ENCODE measurements at regions not wholly inside any gene's neighbourhood (a gene's known extent, or its start where the extent isn't known, plus 50 kb on each side); places are given as distances from the start of the nearest gene placed in this dataset.

DNA sequence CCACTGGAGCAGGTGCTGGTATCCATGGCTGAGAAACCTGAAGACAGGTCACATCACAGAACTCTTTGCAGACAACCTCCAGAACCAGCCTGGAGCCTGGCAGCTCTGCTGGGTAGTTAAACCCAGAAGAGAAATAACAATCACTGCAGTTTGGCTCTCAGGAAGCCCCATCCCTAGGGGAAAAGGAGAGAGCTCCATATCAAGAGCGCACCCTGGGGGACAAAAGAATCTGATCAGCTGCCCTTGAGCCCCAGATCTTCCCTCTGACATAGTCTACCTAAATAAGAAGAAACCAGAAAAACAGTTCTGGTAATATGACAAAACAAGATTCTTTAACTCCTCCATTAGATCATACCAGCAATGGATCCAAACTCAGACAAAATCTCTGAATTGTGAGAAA lies 823.2 kb upstream of the FRG1 start:
- Histone ChIP-seq H3F3A (ENCODE audit: insufficient read depth, low read length) (no peaks in the 10 kb centered on the region), H3K4me1 (ENCODE audit: low read length) (no peaks in the 10 kb centered on the region), H3K27ac (ENCODE audit: low read length) (no peak overlapping the region), H3K4me3 (ENCODE audit: low read length) (no peak overlapping the region), H3K27me3 (replicated peaks; ENCODE audit: insufficient read depth, low read length) (no peaks in the 10 kb centered on the region), H4K20me1 (ENCODE audit: insufficient read depth, low read length) (no peaks in the 10 kb centered on the region), H2AFZ (ENCODE audit: low read length) (no peak overlapping the region), H3K9me2 (replicated peaks; ENCODE audit: insufficient read depth, low read length) (no peaks in the 10 kb centered on the region), H3K4me2 (ENCODE audit: low read depth, low read length) (no peak overlapping the region), H3K9ac (ENCODE audit: low read length) (no peak overlapping the region), H3K36me3 (replicated peaks; ENCODE audit: insufficient read depth, low read length) (no peaks in the 10 kb centered on the region), H3K9me3 (replicated peaks; ENCODE audit: insufficient read depth, low read length) (no peaks in the 10 kb centered on the region), H3K79me2 (ENCODE audit: low read length) (no peaks in the 10 kb centered on the region)
- DNase-seq = no peak
- TF ChIP-seq EZH2 (optimal IDR thresholded peaks at IDR 0.05; ENCODE audit: low read depth, low read length) (no peak), EZH2phosphoT487 (IDR thresholded peaks at IDR 0.05; ENCODE audit: low read length) (no peak)
- TF ChIP-seq, protein P1, sequence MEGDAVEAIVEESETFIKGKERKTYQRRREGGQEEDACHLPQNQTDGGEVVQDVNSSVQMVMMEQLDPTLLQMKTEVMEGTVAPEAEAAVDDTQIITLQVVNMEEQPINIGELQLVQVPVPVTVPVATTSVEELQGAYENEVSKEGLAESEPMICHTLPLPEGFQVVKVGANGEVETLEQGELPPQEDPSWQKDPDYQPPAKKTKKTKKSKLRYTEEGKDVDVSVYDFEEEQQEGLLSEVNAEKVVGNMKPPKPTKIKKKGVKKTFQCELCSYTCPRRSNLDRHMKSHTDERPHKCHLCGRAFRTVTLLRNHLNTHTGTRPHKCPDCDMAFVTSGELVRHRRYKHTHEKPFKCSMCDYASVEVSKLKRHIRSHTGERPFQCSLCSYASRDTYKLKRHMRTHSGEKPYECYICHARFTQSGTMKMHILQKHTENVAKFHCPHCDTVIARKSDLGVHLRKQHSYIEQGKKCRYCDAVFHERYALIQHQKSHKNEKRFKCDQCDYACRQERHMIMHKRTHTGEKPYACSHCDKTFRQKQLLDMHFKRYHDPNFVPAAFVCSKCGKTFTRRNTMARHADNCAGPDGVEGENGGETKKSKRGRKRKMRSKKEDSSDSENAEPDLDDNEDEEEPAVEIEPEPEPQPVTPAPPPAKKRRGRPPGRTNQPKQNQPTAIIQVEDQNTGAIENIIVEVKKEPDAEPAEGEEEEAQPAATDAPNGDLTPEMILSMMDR (IDR thresholded peaks at IDR 0.05; ENCODE audit: low read length) = no peak

DNA sequence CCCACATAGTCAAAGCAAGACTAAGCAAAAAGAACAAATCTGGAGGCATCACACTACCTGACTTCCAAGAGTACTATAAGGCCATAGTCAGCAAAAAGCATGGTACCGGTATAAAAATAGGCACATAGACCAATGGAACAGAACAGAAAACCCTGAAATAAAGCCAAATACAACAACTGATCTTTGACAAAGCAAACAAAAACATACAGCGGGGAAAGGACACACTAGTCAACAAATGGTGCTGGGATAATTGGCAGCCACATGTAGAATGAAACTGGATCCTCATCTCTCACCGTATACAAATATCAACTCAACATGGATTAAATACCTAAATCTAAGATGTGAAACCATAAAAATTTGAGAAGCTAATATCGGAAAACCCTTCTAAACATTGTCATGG lies 819.3 kb upstream of the FRG1 start:
- Histone ChIP-seq H3K9me2 (replicated peaks; ENCODE audit: insufficient read depth, low read length) (no peaks in the 10 kb centered on the region), H3F3A (ENCODE audit: insufficient read depth, low read length) (no peaks in the 10 kb centered on the region), H3K36me3 (replicated peaks; ENCODE audit: insufficient read depth, low read length) (no peaks in the 10 kb centered on the region), H3K79me2 (ENCODE audit: low read length) (no peaks in the 10 kb centered on the region), H2AFZ (ENCODE audit: low read length) (no peak overlapping the region), H3K4me2 (ENCODE audit: low read depth, low read length) (no peak overlapping the region), H4K20me1 (ENCODE audit: insufficient read depth, low read length) (no peaks in the 10 kb centered on the region), H3K9ac (ENCODE audit: low read length) (no peak overlapping the region), H3K9me3 (replicated peaks; ENCODE audit: insufficient read depth, low read length) (no peaks in the 10 kb centered on the region), H3K27me3 (replicated peaks; ENCODE audit: insufficient read depth, low read length) (no peaks in the 10 kb centered on the region), H3K4me1 (ENCODE audit: low read length) (no peaks in the 10 kb centered on the region), H3K4me3 (ENCODE audit: low read length) (no peak overlapping the region), H3K27ac (ENCODE audit: low read length) (no peak overlapping the region)
- TF ChIP-seq EZH2 (optimal IDR thresholded peaks at IDR 0.05; ENCODE audit: low read depth, low read length) = no peak
- TF ChIP-seq, protein P1 (IDR thresholded peaks at IDR 0.05; ENCODE audit: low read length) = no peak
- no peak for TF ChIP-seq EZH2phosphoT487 (IDR thresholded peaks at IDR 0.05; ENCODE audit: low read length)
- no peak for DNase-seq

DNA sequence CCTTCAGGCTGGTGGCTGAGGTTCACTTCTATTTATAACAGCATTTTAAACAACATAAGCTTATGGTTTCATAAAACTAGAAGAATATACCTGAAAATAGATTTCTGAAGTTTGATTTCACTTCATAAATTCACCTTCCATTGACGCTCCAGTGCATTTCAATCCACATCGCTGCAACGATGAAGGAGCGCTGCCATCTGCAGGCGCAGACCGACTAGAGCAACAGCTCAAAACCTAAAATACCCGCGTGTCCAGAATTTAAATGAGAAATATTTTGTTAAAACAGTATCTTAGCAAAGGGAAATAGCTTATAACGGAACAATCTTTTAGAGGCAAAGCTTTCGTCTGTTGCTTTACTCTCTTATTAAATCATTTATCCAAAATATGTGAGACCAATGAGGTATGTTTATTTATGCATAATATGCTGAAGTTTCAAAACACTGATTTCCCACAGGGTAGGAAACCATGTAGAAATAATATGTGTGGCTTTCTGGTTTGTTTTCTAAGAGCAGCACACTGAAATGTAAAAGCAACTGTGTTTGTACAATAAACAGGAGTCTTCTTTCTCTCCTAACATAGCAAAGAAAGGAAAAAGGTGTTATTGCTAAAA lies 816.4 kb upstream of the FRG1 start:
- Histone ChIP-seq H3K27me3 (replicated peaks; ENCODE audit: insufficient read depth, low read length) (no peaks in the 10 kb centered on the region), H3K9me3 (replicated peaks; ENCODE audit: insufficient read depth, low read length) (no peaks in the 10 kb centered on the region), H3K27ac (ENCODE audit: low read length) (no peak overlapping the region), H3K79me2 (ENCODE audit: low read length) (no peaks in the 10 kb centered on the region), H4K20me1 (ENCODE audit: insufficient read depth, low read length) (no peaks in the 10 kb centered on the region), H3K4me2 (ENCODE audit: low read depth, low read length) (no peak overlapping the region), H2AFZ (ENCODE audit: low read length) (no peak overlapping the region), H3K36me3 (replicated peaks; ENCODE audit: insufficient read depth, low read length) (no peaks in the 10 kb centered on the region), H3F3A (ENCODE audit: insufficient read depth, low read length) (no peaks in the 10 kb centered on the region), H3K4me3 (ENCODE audit: low read length) (no peak overlapping the region), H3K9ac (ENCODE audit: low read length) (no peak overlapping the region), H3K4me1 (ENCODE audit: low read length) (no peaks in the 10 kb centered on the region), H3K9me2 (replicated peaks; ENCODE audit: insufficient read depth, low read length) (no peaks in the 10 kb centered on the region)
- TF ChIP-seq, protein P1 (IDR thresholded peaks at IDR 0.05; ENCODE audit: low read length) = peak; percentile 71
- no peak for TF ChIP-seq EZH2phosphoT487 (IDR thresholded peaks at IDR 0.05; ENCODE audit: low read length)
- DNase-seq = peak; percentile 55
